Upper lobe of left lung (tissue), 6 donors: ENCODE measurements at regions not wholly inside any gene's neighbourhood (a gene's known extent, or its start where the extent isn't known, plus 50 kb on each side); places are given as distances from the start of the nearest gene placed in this dataset.

ENCODE experiments used
- ATAC-seq, 2 donors: fragments of 200-7000 bp; cut with Tn5 transposase; one replicate each; pipeline ENCODE4 v1.9.1; 2022; ENCODE audit warnings: mild to moderate bottlenecking in 2 of 2, moderate library complexity in 2 of 2; ENCODE audit not compliant: low FRiP score in 2 of 2
- DNase-seq, 2 donors: peaks; one replicate each; pipeline ENCODE4 v3.0.0-alpha.2; 2019 to 2020
- H3K27ac ChIP-seq, 4 donors: fragments of 200-600 bp; sonication (generic); one replicate each; pipeline ENCODE4 v1.5.1; 2016 to 2019
- H3K27me3 ChIP-seq, 4 donors: fragments of 200-600 bp; sonication (generic); one replicate each; pipeline ENCODE4 v1.5.1; 2017 to 2019
- H3K36me3 ChIP-seq, 4 donors: fragments of 200-600 bp; sonication (generic); one replicate each; pipeline ENCODE4 v1.5.1; 2016 to 2019
- H3K4me1 ChIP-seq, 4 donors: fragments of 200-600 bp; sonication (generic); one replicate each; pipeline ENCODE4 v1.5.1; 2018 to 2019
- H3K4me3 ChIP-seq, 4 donors: fragments of 200-600 bp; sonication (generic); one replicate each; pipeline ENCODE4 v1.5.1; 2017 to 2019; ENCODE audit warnings: mild to moderate bottlenecking in 2 of 4, moderate library complexity in 1 of 4
- H3K9me3 ChIP-seq, 4 donors: fragments of 200-600 bp; sonication (generic); one replicate each; pipeline ENCODE4 v1.5.1; 2018 to 2019
- EP300 ChIP-seq, 4 donors: sonication (generic); formaldehyde crosslinking; IDR thresholded peaks; one replicate each; pipeline ENCODE4 v1.5.1; 2017; ENCODE audit warnings: antibody characterized with exemption in 4 of 4, control low read depth in 2 of 4
- POLR2A ChIP-seq, 4 donors: fragments of 450-650 bp; IDR thresholded peaks; one replicate each; pipeline ENCODE4 v1.5.1; 2016 to 2017; ENCODE audit warnings: antibody characterized with exemption in 4 of 4, mild to moderate bottlenecking in 2 of 4
- POLR2AphosphoS5 ChIP-seq, 2 donors: sonication (generic); formaldehyde crosslinking; IDR thresholded peaks; one replicate each; pipeline ENCODE4 v1.5.1; 2017; ENCODE audit warnings: antibody characterized with exemption in 2 of 2
- WGBS, 2 donors: methylation state at CpG; one replicate each; pipeline ENCODE4 v1.1.5; 2017 to 2018; 5-methylcytosine and 5-hydroxymethylcytosine counted together
- TF ChIP-seq, protein P1 (sequence below), 6 experiments: fragments of 450-650 bp in 4 of 6; fragments of 200-600 bp in 2 of 6; sonication (generic) in 2 of 6; IDR thresholded peaks; one replicate each; pipeline ENCODE4 v1.5.1; 2016 to 2019; ENCODE audit warnings: antibody characterized with exemption in 6 of 6
- donor health status: DM: no; HTN: no; CAD: no; lungs with moderate emphysema.
- donor health status: DM: no; HTN: yes; CAD: no; lungs with severe emphysema.

DNA sequence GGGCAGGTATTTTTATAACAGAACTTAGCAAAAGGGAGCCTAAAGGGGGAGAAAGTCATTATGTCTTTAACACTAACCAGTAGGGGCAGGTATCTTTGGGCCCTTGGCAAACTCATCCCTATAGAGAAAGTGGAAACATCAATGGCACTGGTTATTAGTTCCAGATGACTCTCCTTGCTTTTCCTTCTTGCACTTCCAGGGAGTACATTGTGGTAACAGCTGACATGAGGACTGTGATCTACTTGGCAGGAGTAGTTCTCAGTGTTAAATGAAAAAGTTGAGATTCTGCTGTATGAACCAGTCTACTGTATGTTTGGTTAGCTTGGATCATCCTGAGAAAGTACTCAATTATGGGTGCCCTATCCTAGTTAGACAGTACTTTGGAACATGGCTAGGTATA, 93.6 kb downstream of the ATXN3L start:
- H3K27me3 ChIP-seq = no peaks in the 10 kb centered on the region
- DNase-seq = no peak
- no peaks in the 10 kb centered on the region for H3K9me3 ChIP-seq
- no peak for TF ChIP-seq POLR2A (IDR thresholded peaks at IDR 0.05)
- TF ChIP-seq POLR2AphosphoS5 (IDR thresholded peaks at IDR 0.05) = no peak
- TF ChIP-seq, protein P1, sequence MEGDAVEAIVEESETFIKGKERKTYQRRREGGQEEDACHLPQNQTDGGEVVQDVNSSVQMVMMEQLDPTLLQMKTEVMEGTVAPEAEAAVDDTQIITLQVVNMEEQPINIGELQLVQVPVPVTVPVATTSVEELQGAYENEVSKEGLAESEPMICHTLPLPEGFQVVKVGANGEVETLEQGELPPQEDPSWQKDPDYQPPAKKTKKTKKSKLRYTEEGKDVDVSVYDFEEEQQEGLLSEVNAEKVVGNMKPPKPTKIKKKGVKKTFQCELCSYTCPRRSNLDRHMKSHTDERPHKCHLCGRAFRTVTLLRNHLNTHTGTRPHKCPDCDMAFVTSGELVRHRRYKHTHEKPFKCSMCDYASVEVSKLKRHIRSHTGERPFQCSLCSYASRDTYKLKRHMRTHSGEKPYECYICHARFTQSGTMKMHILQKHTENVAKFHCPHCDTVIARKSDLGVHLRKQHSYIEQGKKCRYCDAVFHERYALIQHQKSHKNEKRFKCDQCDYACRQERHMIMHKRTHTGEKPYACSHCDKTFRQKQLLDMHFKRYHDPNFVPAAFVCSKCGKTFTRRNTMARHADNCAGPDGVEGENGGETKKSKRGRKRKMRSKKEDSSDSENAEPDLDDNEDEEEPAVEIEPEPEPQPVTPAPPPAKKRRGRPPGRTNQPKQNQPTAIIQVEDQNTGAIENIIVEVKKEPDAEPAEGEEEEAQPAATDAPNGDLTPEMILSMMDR (IDR thresholded peaks at IDR 0.05) = no peak
- no peak for TF ChIP-seq EP300 (IDR thresholded peaks at IDR 0.05)
- ATAC-seq = no peak
- no peak overlapping the region for H3K4me3 ChIP-seq
- no peaks in the 10 kb centered on the region for H3K36me3 ChIP-seq
- H3K4me1 ChIP-seq = peaks cover 0 to 5% (median 1%) of the 10 kb centered on the region in 4 donors
- H3K27ac ChIP-seq = no peak overlapping the region

DNA sequence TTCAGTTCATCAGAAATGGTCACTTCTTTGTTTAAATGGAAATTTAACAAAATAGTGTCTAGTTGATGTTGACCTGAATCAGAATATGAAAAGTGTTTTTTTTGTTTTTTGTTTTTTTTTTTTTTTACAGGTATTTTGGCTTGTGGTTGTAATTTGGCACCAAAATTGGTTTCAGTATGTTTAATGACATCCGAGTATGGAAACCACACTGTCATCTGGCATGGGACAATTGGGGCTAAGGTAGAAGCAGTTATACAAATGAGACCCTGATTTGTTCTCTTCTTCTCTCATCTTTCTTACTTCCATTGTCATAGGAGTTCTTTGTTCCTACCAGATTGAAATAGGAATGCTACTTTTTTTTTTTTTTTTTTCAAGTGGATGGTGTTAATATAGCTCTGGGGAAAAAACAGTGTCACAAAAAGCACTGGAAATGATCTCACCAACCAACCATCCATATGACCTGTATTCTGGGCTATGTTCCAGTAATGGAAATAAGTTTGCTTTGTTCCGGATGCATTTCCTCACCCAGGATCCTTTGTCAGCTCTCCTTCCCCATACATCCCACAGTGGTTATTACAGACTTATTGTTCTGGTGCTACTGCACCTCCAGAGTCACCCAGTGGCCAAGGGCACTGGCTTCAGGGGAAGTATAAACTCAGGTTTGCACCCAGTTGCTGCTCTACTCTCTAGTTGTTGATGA, 95.8 kb downstream of the ATXN3L start:
- Histone ChIP-seq H3K4me1 (peaks cover 0 to 10% (median 3%) of the 10 kb centered on the region in 4 donors), H3K27me3 (no peaks in the 10 kb centered on the region), H3K9me3 (no peaks in the 10 kb centered on the region), H3K27ac (no peak overlapping the region), H3K36me3 (no peaks in the 10 kb centered on the region), H3K4me3 (no peak overlapping the region)
- TF ChIP-seq POLR2A (IDR thresholded peaks at IDR 0.05) (no peak), POLR2AphosphoS5 (IDR thresholded peaks at IDR 0.05) (peak in 1 of 2 donors; percentile 38), EP300 (IDR thresholded peaks at IDR 0.05) (peak in 1 of 4 donors; percentile 38)
- TF ChIP-seq, protein P1 (IDR thresholded peaks at IDR 0.05) = no peak
- 45 to 52% methylated on average over 2 of the region's 2 CpGs for WGBS, 2 donors
- ATAC-seq = peak; percentile 46 to 53
- DNase-seq = no peak

DNA sequence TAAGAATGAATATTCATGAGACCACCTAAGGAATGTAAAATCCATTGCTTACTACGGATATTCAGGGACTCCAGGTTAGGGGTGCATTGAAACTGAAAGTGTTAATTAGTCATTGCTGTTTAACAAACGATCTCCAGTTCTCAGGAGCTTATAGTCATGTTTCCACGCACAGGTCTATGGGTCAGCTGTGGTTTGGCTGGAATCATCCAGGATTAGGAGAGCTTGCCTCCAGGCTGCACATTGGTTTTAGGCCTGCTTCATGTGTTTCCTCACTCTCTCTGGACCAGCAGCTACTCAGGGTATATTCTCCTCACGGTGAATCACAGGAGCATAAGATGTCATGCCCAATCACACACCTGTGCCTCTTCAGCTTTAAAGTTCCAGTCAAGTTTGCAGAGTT, 98.9 kb downstream of the ATXN3L start:
- ATAC-seq (no peak), DNase-seq (no peak)
- Histone ChIP-seq H3K9me3 (no peaks in the 10 kb centered on the region), H3K27ac (no peak overlapping the region), H3K27me3 (no peaks in the 10 kb centered on the region), H3K4me3 (no peak overlapping the region), H3K36me3 (no peaks in the 10 kb centered on the region), H3K4me1 (peaks cover 0 to 10% (median 3%) of the 10 kb centered on the region in 4 donors)
- TF ChIP-seq POLR2A (IDR thresholded peaks at IDR 0.05) = no peak
- no peak for TF ChIP-seq EP300 (IDR thresholded peaks at IDR 0.05)
- TF ChIP-seq POLR2AphosphoS5 (IDR thresholded peaks at IDR 0.05) = no peak
- TF ChIP-seq, protein P1 (IDR thresholded peaks at IDR 0.05) = no peak
- WGBS, 2 donors = 38 to 49% methylated on average over 2 to 4 of the region's 4 CpGs

DNA sequence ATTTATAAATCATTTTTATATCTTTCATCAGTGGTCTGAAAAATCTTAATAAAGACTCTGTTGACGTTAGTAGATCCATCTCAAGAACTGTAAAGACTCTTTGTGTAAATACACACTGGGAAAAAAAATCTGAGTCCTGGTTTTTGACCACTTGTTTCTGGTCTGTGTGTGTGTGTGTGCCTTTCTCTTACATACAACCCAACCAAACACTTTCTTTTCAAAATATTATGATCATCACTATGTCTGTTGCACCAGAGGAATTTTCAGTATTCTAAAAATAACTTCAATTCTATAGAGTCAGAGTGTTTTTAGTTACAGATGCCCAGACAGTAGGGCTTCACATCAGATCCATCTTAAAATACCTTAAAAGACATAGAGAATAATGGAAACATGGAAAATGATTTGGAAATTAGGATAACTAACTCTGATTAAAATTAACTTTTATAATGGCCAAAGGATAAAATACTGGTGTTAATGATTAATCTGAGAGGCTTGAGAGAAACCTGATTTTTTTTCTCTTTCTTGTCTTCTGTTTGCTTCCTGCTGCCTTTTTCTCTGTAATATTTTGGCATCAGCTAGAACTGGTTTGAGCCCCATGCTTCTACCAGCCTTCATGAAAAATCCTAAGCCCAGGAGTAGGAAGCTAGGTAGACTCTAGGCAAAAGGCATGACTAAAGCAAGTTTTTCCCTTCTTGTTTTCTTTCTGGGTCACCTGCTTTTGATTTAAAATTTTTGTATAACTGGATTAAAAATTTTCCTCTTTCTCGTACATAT, 99.7 kb downstream of the ATXN3L start:
- Histone ChIP-seq H3K4me3 (no peak overlapping the region), H3K27me3 (no peaks in the 10 kb centered on the region), H3K4me1 (peaks cover 0 to 10% (median 3%) of the 10 kb centered on the region in 4 donors), H3K36me3 (no peaks in the 10 kb centered on the region), H3K9me3 (no peaks in the 10 kb centered on the region), H3K27ac (no peak overlapping the region)
- ATAC-seq (no peak), DNase-seq (no peak)
- TF ChIP-seq EP300 (IDR thresholded peaks at IDR 0.05) = no peak
- no peak for TF ChIP-seq POLR2A (IDR thresholded peaks at IDR 0.05)
- TF ChIP-seq, protein P1 (IDR thresholded peaks at IDR 0.05) = no peak
- TF ChIP-seq POLR2AphosphoS5 (IDR thresholded peaks at IDR 0.05) = no peak
- 60 to 64% methylated on average over 2 of the region's 2 CpGs for WGBS, 2 donors
